ENCODE measurements at regions not wholly inside any gene's neighbourhood (a gene's known extent, or its start where the extent isn't known, plus 50 kb on each side); places are given as distances from the start of the nearest gene placed in this dataset.
A peak's percentile ranks its signal among the peaks of the same experiment; 100 is the strongest.

DNA sequence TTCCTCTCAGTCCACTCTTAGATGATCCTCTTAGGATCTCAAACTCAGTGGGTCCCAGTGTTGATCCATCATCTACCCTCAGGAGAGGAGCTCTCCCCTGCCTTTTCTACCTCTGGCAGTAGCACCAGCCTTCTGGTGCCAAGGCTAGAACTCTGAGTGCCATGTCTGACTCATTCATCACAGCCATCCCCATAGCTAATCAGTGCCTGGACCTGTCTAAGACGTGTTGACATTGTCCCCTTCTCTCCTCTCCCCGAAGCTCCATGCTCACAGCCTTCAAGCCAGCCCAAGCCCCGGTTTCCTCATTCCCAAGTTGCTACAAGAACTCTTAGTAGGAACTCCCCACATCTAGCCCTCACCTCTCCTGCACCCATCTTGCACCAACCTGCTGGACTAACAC is 73.5 kb upstream of the GRIN2A start:
- RAD21 ChIA-PET (ENCODE audit: low non-redundant PET in 1 of 2, low total read pairs in 2 of 2, uncharacterized antibody in 2 of 2, unreplicated experiment in 2 of 2), result interaction anchor here in 1 of 2 experiments (0.8 kb wide), 1 partner anchor 254 kb away, joined by 3 read pairs; no protein-coding TSS in a partner anchor
- intact Hi-C loops (cut with micrococcal nuclease), result loop anchor here (1.0 to 5.0 kb wide), 3 partner anchors 254 to 662 kb away; no protein-coding TSS in a partner anchor
- H3K4me2 ChIP-seq (ENCODE audit: low read length), result no peak overlapping the region
- peaks cover 2 to 6% of the 10 kb centered on the region in 2 experiments; a peak in 2 of 4 replicates for H3K4me1 ChIP-seq (ENCODE audit: control insufficient read depth in 1 of 2, insufficient read depth in 2 of 2, low read length in 2 of 2)
- H4K20me1 ChIP-seq (ENCODE audit: insufficient read depth), result no peaks in the 10 kb centered on the region
- TF ChIP-seq FOSL1 (IDR thresholded peaks at IDR 0.05; ENCODE audit: low read depth), result no peak
- TF ChIP-seq ZFX (IDR thresholded peaks at IDR 0.05), result no peak
- TF ChIP-seq CBX3 (IDR thresholded peaks at IDR 0.05; ENCODE audit: low read depth), result no peak
- no peak overlapping the region for H2AFZ ChIP-seq (ENCODE audit: low read depth, low read length, poor library complexity, severe bottlenecking)
- no peak overlapping the region for H3K9ac ChIP-seq (ENCODE audit: low read length)
- CTCF ChIA-PET, result interaction anchor here (0.9 to 3.6 kb wide), 4 partner anchors 254 to 482 kb away, joined by 3 to 20 read pairs (median 4); no protein-coding TSS in a partner anchor
- POLR2A ChIA-PET, result no interaction called here
- H3K36me3 ChIP-seq (ENCODE audit: control insufficient read depth in 1 of 2, insufficient read depth in 2 of 2, low read length in 2 of 2), result no peaks in the 10 kb centered on the region
- no TSS peak for BruUV-seq (replicated peaks)
- H3K27ac ChIP-seq (ENCODE audit: low read depth, low read length), result no peak overlapping the region
- ATAC-seq (no peak), DNase-seq (ENCODE audit: low read depth, low spot score) (no peak)
- H3K79me2 ChIP-seq (ENCODE audit: insufficient read depth, low read length), result no peaks in the 10 kb centered on the region
- no peaks in the 10 kb centered on the region for H3K9me2 ChIP-seq (ENCODE audit: insufficient read depth)
- no peaks in the 10 kb centered on the region for H3K27me3 ChIP-seq (ENCODE audit: insufficient read depth, low read length)
- no peaks in the 10 kb centered on the region for H3K9me3 ChIP-seq (ENCODE audit: control insufficient read depth in 1 of 2, insufficient read depth in 1 of 2, low read depth in 1 of 2, low read length in 2 of 2)
- no peak overlapping the region for H3K4me3 ChIP-seq (replicated peaks in 1 of 2; ENCODE audit: low read depth in 1 of 2, low read length in 2 of 2)

DNA sequence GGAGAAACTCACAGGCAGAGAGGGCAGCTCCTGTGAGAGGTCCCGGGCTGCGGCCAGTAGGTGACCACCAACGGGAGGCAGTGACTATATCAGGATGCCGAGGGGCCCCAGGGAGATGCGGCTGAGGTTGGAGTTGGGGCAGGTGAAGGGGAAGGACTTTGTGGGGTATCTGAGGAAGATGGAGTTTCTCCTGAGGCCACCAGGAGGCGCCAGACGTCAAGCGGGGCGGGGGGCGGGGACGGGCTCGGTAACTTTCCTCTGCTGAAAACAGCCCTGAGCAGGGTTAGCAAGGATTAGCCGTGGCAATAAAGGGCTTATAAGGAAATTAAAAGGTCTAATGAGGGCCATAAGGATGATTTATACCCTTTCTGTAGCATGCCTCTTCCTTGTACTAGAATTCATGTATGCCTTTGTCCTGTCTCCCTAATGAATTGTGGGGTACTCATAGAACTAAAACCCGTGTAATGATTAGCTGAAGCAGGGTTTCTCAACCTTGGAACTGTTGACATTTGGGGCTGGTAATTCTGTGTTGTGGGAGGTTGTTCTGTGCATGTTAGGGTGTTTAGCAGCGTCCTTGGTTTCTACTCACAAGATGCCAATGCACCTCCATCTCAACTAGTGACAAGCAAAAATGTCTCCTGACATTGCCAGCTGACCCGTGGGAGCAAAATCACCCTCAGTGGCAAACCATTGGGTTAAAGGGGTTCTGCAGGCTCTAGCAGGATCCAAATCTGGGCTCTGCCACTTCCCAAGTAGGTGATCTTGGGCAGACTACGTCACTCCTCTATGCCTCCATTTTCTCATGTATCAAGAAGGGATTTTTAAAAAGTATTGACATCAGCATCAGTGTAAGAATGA is 74.8 kb upstream of the GRIN2A start:
- RAD21 ChIA-PET (ENCODE audit: low non-redundant PET in 1 of 2, low total read pairs in 2 of 2, uncharacterized antibody in 2 of 2, unreplicated experiment in 2 of 2), result interaction anchor here (1.6 to 2.1 kb wide), 2 partner anchors 252 kb away, joined by 4 to 6 read pairs; no protein-coding TSS in a partner anchor
- POLR2A ChIA-PET, result no interaction called here
- CTCF ChIA-PET, result interaction anchor here (1.0 to 3.6 kb wide), 4 partner anchors 211 to 265 kb away, joined by 3 to 20 read pairs (median 3); no protein-coding TSS in a partner anchor

More for the DNA sequence above, 74.8 kb upstream of the GRIN2A start:
- Histone ChIP-seq H4K20me1 (ENCODE audit: insufficient read depth) (no peaks in the 10 kb centered on the region), H3K4me3 (replicated peaks in 1 of 2; ENCODE audit: low read depth in 1 of 2, low read length in 2 of 2) (no peak overlapping the region), H3K4me2 (ENCODE audit: low read length) (peak overlapping the region; percentile 47), H3K9me2 (ENCODE audit: insufficient read depth) (no peaks in the 10 kb centered on the region), H3K9me3 (ENCODE audit: control insufficient read depth in 1 of 2, insufficient read depth in 1 of 2, low read depth in 1 of 2, low read length in 2 of 2) (no peaks in the 10 kb centered on the region), H2AFZ (ENCODE audit: low read depth, low read length, poor library complexity, severe bottlenecking) (peak overlapping the region; percentile 91), H3K27me3 (ENCODE audit: insufficient read depth, low read length) (no peaks in the 10 kb centered on the region), H3K79me2 (ENCODE audit: insufficient read depth, low read length) (no peaks in the 10 kb centered on the region), H3K36me3 (ENCODE audit: control insufficient read depth in 1 of 2, insufficient read depth in 2 of 2, low read length in 2 of 2) (no peaks in the 10 kb centered on the region), H3K9ac (ENCODE audit: low read length) (no peak overlapping the region), H3K4me1 (ENCODE audit: control insufficient read depth in 1 of 2, insufficient read depth in 2 of 2, low read length in 2 of 2) (peaks cover 0 to 4% of the 10 kb centered on the region in 2 experiments; a peak in 1 of 4 replicates), H3K27ac (ENCODE audit: low read depth, low read length) (no peak overlapping the region)
- intact Hi-C loops (cut with micrococcal nuclease), result loop anchor here (1.0 to 5.0 kb wide), 3 partner anchors 252 to 660 kb away; no protein-coding TSS in a partner anchor
- BruUV-seq (replicated peaks), result no TSS peak
- ATAC-seq (peak; percentile 92), DNase-seq (ENCODE audit: low read depth, low spot score) (no peak)
- TF ChIP-seq POLR2A (IDR thresholded peaks at IDR 0.05; ENCODE audit: borderline replicate concordance, extremely low read depth, insufficient read depth, insufficient read length), result no peak
- peak; percentile 48 for TF ChIP-seq RAD21 (IDR thresholded peaks at IDR 0.05; ENCODE audit: low read depth)
- TF ChIP-seq, protein P1, sequence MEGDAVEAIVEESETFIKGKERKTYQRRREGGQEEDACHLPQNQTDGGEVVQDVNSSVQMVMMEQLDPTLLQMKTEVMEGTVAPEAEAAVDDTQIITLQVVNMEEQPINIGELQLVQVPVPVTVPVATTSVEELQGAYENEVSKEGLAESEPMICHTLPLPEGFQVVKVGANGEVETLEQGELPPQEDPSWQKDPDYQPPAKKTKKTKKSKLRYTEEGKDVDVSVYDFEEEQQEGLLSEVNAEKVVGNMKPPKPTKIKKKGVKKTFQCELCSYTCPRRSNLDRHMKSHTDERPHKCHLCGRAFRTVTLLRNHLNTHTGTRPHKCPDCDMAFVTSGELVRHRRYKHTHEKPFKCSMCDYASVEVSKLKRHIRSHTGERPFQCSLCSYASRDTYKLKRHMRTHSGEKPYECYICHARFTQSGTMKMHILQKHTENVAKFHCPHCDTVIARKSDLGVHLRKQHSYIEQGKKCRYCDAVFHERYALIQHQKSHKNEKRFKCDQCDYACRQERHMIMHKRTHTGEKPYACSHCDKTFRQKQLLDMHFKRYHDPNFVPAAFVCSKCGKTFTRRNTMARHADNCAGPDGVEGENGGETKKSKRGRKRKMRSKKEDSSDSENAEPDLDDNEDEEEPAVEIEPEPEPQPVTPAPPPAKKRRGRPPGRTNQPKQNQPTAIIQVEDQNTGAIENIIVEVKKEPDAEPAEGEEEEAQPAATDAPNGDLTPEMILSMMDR (IDR thresholded peaks at IDR 0.05 in 2 of 3, conservative IDR thresholded peaks at IDR 0.05 in 1 of 3; ENCODE audit: borderline replicate concordance in 1 of 3, insufficient read depth in 1 of 3, low read depth in 2 of 3, low read length in 2 of 3), result peak; percentile 16 to 64 (median 62); a peak in 5 of 6 replicates
- TF ChIP-seq ZFX (IDR thresholded peaks at IDR 0.05), result no peak
- TF ChIP-seq, protein P2, sequence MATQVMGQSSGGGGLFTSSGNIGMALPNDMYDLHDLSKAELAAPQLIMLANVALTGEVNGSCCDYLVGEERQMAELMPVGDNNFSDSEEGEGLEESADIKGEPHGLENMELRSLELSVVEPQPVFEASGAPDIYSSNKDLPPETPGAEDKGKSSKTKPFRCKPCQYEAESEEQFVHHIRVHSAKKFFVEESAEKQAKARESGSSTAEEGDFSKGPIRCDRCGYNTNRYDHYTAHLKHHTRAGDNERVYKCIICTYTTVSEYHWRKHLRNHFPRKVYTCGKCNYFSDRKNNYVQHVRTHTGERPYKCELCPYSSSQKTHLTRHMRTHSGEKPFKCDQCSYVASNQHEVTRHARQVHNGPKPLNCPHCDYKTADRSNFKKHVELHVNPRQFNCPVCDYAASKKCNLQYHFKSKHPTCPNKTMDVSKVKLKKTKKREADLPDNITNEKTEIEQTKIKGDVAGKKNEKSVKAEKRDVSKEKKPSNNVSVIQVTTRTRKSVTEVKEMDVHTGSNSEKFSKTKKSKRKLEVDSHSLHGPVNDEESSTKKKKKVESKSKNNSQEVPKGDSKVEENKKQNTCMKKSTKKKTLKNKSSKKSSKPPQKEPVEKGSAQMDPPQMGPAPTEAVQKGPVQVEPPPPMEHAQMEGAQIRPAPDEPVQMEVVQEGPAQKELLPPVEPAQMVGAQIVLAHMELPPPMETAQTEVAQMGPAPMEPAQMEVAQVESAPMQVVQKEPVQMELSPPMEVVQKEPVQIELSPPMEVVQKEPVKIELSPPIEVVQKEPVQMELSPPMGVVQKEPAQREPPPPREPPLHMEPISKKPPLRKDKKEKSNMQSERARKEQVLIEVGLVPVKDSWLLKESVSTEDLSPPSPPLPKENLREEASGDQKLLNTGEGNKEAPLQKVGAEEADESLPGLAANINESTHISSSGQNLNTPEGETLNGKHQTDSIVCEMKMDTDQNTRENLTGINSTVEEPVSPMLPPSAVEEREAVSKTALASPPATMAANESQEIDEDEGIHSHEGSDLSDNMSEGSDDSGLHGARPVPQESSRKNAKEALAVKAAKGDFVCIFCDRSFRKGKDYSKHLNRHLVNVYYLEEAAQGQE (IDR thresholded peaks at IDR 0.05; ENCODE audit: low read depth), result no peak
- TF ChIP-seq EGR1 (IDR thresholded peaks at IDR 0.05; ENCODE audit: low read depth), result no peak
